Stomach (tissue), 4 donors: ENCODE measurements at regions not wholly inside any gene's neighbourhood (a gene's known extent, or its start where the extent isn't known, plus 50 kb on each side); places are given as distances from the start of the nearest gene placed in this dataset.

Experiments
- CTCF ChIP-seq, 7 experiments: fragments of 450-650 bp in 4 of 7; fragments of 200-600 bp in 3 of 7; sonication (generic) in 3 of 7; IDR thresholded peaks; one replicate each; pipeline ENCODE4 v1.5.1; 2016 to 2019; ENCODE audit warnings: antibody characterized with exemption in 7 of 7, control low read depth in 2 of 7, mild to moderate bottlenecking in 1 of 7
- EP300 ChIP-seq: sonication (generic); formaldehyde crosslinking; IDR thresholded peaks from one replicate; pipeline ENCODE4 v1.6.1; 2017; ENCODE audit warnings: antibody characterized with exemption
- POLR2A ChIP-seq, 4 donors: fragments of 450-650 bp; IDR thresholded peaks; one replicate each; pipeline ENCODE4 v1.6.1; 2016; ENCODE audit warnings: antibody characterized with exemption in 4 of 4, control low read depth in 2 of 4, mild to moderate bottlenecking in 1 of 4, moderate library complexity in 1 of 4
- POLR2AphosphoS5 ChIP-seq, 3 donors: sonication (generic); formaldehyde crosslinking; IDR thresholded peaks; one replicate each; pipeline ENCODE4 v1.6.1; 2016; ENCODE audit warnings: antibody characterized with exemption in 3 of 3

GRCh38 chr13:90766386-90766902 is 581.0 kb upstream of the MIR17HG start:
- TF ChIP-seq CTCF (IDR thresholded peaks at IDR 0.05) (no peak), POLR2A (IDR thresholded peaks at IDR 0.05) (no peak), POLR2AphosphoS5 (IDR thresholded peaks at IDR 0.05) (no peak), EP300 (no peak)
